Astrocyte (in vitro differentiated cells and primary cell): ENCODE measurements at regions not wholly inside any gene's neighbourhood (a gene's known extent, or its start where the extent isn't known, plus 50 kb on each side); places are given as distances from the start of the nearest gene placed in this dataset.

Experiments used
- DNase-seq: peaks from one replicate; pipeline ENCODE4 v3.0.0-alpha.2; 2010; ENCODE audit warnings: low read depth
- FAIRE-seq: peaks from 2 replicates; lab custom pipeline; 2011; peaks lifted over from hg19 to GRCh38; lab: Jason Lieb, UNC
- H2AFZ ChIP-seq: 2 replicates; pipeline ENCODE4 v1.6.0; 2012; ENCODE audit warnings: low read depth, low read length, inconsistent platforms
- H3K27ac ChIP-seq: 2 replicates; pipeline ENCODE4 v1.5.1; 2011; ENCODE audit warnings: low read depth, low read length, inconsistent platforms
- H3K27me3 ChIP-seq: 2 replicates; pipeline ENCODE4 v1.6.0; 2011; ENCODE audit warnings: low read length, inconsistent platforms; ENCODE audit not compliant: insufficient read depth
- H3K36me3 ChIP-seq: 2 replicates; pipeline ENCODE4 v1.5.1; 2011; ENCODE audit warnings: low read length, inconsistent platforms; ENCODE audit not compliant: insufficient read depth
- H3K4me1 ChIP-seq: 2 replicates; pipeline ENCODE4 v1.5.1; 2011; ENCODE audit warnings: low read length, inconsistent platforms; ENCODE audit not compliant: insufficient read depth
- H3K4me2 ChIP-seq: 2 replicates; pipeline ENCODE4 v1.6.0; 2012; ENCODE audit warnings: low read length, inconsistent platforms
- H3K4me3 ChIP-seq: 2 replicates; pipeline ENCODE4 v1.5.1; 2011; ENCODE audit warnings: low read depth, mild to moderate bottlenecking, low read length, inconsistent platforms; ENCODE audit not compliant: insufficient read depth
- H3K79me2 ChIP-seq: 2 replicates; pipeline ENCODE4 v1.6.0; 2012; ENCODE audit warnings: mild to moderate bottlenecking, low read length, inconsistent platforms; ENCODE audit not compliant: insufficient read depth
- H3K9ac ChIP-seq: 2 replicates; pipeline ENCODE4 v1.6.0; 2012; ENCODE audit warnings: mild to moderate bottlenecking, low read length, inconsistent platforms
- H3K9me3 ChIP-seq: 2 replicates; pipeline ENCODE4 v1.5.1; 2012; ENCODE audit warnings: low read depth, mild to moderate bottlenecking, low read length, inconsistent platforms; ENCODE audit not compliant: insufficient read depth
- H4K20me1 ChIP-seq: 2 replicates; pipeline ENCODE4 v1.6.0; 2012; ENCODE audit warnings: low read length, inconsistent platforms; ENCODE audit not compliant: insufficient read depth
- H3K27ac Mint-ChIP-seq: one replicate; pipeline ENCODE4 v1.8.0; 2021; ENCODE audit warnings: mild to moderate bottlenecking, mixed read lengths; ENCODE audit not compliant: unreplicated experiment
- H3K27me3 Mint-ChIP-seq: one replicate; pipeline ENCODE4 v1.8.0; 2021; ENCODE audit warnings: low read depth, mixed read lengths; ENCODE audit not compliant: unreplicated experiment
- H3K36me3 Mint-ChIP-seq: one replicate; pipeline ENCODE4 v1.8.0; 2021; ENCODE audit warnings: low read depth, mixed read lengths; ENCODE audit not compliant: unreplicated experiment
- H3K4me1 Mint-ChIP-seq: one replicate; pipeline ENCODE4 v1.8.0; 2021; ENCODE audit warnings: low read depth, mixed read lengths; ENCODE audit not compliant: unreplicated experiment
- H3K4me3 Mint-ChIP-seq: one replicate; pipeline ENCODE4 v1.8.0; 2021; ENCODE audit warnings: mild to moderate bottlenecking, moderate library complexity, mixed read lengths; ENCODE audit not compliant: unreplicated experiment
- H3K9me3 Mint-ChIP-seq: one replicate; pipeline ENCODE4 v1.8.0; 2021; ENCODE audit warnings: mild to moderate bottlenecking, mixed read lengths; ENCODE audit not compliant: unreplicated experiment
- EZH2 ChIP-seq: IDR thresholded peaks from 2 replicates; pipeline ENCODE4 v1.6.1; 2012; ENCODE audit warnings: mild to moderate bottlenecking, low read length, inconsistent platforms; ENCODE audit not compliant: insufficient read depth
- TF ChIP-seq, protein P1 (sequence below): IDR thresholded peaks from 2 replicates; pipeline ENCODE4 v1.5.1; 2011; ENCODE audit warnings: low read depth, mild to moderate bottlenecking, inconsistent platforms, low read length, moderate library complexity; ENCODE audit not compliant: insufficient read depth

DNA sequence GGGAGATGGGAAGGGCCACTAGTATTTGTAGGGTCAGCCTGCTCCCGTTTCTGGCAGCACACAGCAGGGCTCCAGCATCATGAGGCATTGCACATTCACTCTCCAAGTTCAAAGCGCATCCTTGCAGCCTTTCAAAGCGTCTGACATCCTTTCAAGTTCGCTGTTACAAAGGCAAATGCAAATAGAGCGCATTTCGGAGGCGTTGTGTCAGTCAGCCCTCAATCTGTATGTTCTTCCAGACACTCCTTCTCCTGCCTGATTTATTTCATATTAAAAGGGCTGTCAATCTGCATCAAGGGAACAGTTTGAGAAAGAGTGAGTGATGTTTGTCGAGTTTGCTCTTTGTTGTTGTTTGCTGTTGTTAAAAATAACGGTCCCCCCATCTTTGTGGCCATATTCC, 188.5 kb downstream of the SNX10 start:
- Histone ChIP-seq H3K4me2 (no peak overlapping the region), H3K4me3 (no peak overlapping the region), H3K27me3 (no peaks in the 10 kb centered on the region), H3K27ac (no peak overlapping the region), H3K4me1 (no peaks in the 10 kb centered on the region), H2AFZ (no peak overlapping the region), H3K9me3 (peaks cover 5% of the 10 kb centered on the region), H4K20me1 (no peaks in the 10 kb centered on the region), H3K36me3 (no peaks in the 10 kb centered on the region), H3K79me2 (no peaks in the 10 kb centered on the region), H3K9ac (no peak overlapping the region)
- FAIRE-seq, result no peak
- Mint-ChIP-seq H3K36me3 (no peaks in the 10 kb centered on the region), H3K9me3 (peaks cover 14% of the 10 kb centered on the region), H3K4me1 (no peaks in the 10 kb centered on the region), H3K4me3 (no peak overlapping the region), H3K27ac (no peak overlapping the region), H3K27me3 (peaks cover 12% of the 10 kb centered on the region)
- no peak for DNase-seq
- TF ChIP-seq, protein P1, sequence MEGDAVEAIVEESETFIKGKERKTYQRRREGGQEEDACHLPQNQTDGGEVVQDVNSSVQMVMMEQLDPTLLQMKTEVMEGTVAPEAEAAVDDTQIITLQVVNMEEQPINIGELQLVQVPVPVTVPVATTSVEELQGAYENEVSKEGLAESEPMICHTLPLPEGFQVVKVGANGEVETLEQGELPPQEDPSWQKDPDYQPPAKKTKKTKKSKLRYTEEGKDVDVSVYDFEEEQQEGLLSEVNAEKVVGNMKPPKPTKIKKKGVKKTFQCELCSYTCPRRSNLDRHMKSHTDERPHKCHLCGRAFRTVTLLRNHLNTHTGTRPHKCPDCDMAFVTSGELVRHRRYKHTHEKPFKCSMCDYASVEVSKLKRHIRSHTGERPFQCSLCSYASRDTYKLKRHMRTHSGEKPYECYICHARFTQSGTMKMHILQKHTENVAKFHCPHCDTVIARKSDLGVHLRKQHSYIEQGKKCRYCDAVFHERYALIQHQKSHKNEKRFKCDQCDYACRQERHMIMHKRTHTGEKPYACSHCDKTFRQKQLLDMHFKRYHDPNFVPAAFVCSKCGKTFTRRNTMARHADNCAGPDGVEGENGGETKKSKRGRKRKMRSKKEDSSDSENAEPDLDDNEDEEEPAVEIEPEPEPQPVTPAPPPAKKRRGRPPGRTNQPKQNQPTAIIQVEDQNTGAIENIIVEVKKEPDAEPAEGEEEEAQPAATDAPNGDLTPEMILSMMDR, result no peak
- no peak for TF ChIP-seq EZH2

DNA sequence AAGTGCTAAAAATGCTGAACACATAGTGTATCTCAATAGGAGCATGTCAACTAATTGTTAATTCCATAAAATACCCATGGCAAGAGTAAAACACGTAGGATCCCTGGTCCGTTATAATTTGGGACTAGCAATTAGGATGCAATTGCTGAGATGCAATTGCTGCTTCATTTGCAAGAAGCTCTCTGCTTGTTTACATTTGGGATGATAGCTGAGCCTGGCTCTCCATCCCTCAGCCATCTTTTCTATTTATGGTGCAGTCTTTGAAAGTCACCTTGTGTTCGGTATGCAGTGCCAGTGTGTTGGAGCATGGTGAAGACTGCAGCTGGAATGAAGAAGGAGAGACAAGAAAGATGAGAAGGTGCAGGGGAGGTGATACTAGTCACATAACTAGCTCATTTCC, 191.3 kb downstream of the SNX10 start:
- Mint-ChIP-seq H3K27ac (no peak overlapping the region), H3K36me3 (no peaks in the 10 kb centered on the region), H3K4me1 (no peaks in the 10 kb centered on the region), H3K4me3 (no peak overlapping the region), H3K27me3 (peaks cover 16% of the 10 kb centered on the region), H3K9me3 (peaks cover 15% of the 10 kb centered on the region)
- Histone ChIP-seq H3K27me3 (no peaks in the 10 kb centered on the region), H3K36me3 (no peaks in the 10 kb centered on the region), H3K9ac (no peak overlapping the region), H3K4me1 (no peaks in the 10 kb centered on the region), H4K20me1 (no peaks in the 10 kb centered on the region), H3K4me2 (no peak overlapping the region), H3K9me3 (peaks cover 5% of the 10 kb centered on the region), H2AFZ (no peak overlapping the region), H3K79me2 (no peaks in the 10 kb centered on the region), H3K4me3 (no peak overlapping the region), H3K27ac (no peak overlapping the region)
- DNase-seq (no peak), FAIRE-seq (no peak)
- no peak for TF ChIP-seq EZH2
- TF ChIP-seq, protein P1, result no peak

DNA sequence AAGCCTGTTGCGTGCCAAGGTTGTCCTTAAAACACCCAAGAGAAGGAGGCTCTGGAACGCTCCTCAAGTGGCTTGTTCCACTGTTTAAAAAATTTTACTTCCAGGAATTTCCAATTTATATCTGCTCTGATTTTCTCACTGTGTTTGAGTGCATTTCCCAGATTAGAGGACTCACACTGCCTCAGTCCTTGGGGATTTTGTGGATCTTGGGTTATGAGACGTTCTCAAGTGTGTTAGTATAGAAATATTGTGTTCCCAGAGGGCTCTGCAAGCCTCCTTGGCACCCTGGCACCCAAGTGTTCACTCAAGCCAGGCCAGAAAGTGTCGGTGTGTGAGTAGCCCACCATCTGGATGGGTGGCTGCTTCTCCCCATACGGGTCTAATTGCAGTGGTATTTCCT, 192.2 kb downstream of the SNX10 start:
- Histone ChIP-seq H3K4me1 (no peaks in the 10 kb centered on the region), H3K4me2 (no peak overlapping the region), H3K79me2 (no peaks in the 10 kb centered on the region), H3K27ac (no peak overlapping the region), H3K9ac (no peak overlapping the region), H3K36me3 (no peaks in the 10 kb centered on the region), H3K9me3 (peaks cover 5% of the 10 kb centered on the region), H3K4me3 (no peak overlapping the region), H4K20me1 (no peaks in the 10 kb centered on the region), H2AFZ (no peak overlapping the region), H3K27me3 (no peaks in the 10 kb centered on the region)
- H3K27ac Mint-ChIP-seq, result no peak overlapping the region
- FAIRE-seq (no peak), DNase-seq (no peak)
- H3K4me3 Mint-ChIP-seq, result no peak overlapping the region
- H3K27me3 Mint-ChIP-seq, result peaks cover 16% of the 10 kb centered on the region
- TF ChIP-seq, protein P1, result no peak
- TF ChIP-seq EZH2, result no peak
- H3K9me3 Mint-ChIP-seq, result peaks cover 16% of the 10 kb centered on the region
- H3K36me3 Mint-ChIP-seq, result no peaks in the 10 kb centered on the region
- no peaks in the 10 kb centered on the region for H3K4me1 Mint-ChIP-seq
